HepG2 (cell line): ENCODE measurements at regions not wholly inside any gene's neighbourhood (a gene's known extent, or its start where the extent isn't known, plus 50 kb on each side); places are given as distances from the start of the nearest gene placed in this dataset.

Source experiments
- ATAC-seq: fragments of 200-7000 bp; cut with Tn5 transposase; 3 replicates; pipeline ENCODE4 v1.9.1; 2020; ENCODE audit warnings: mild to moderate bottlenecking, moderate library complexity
- BruUV-seq: library from RNA; stranded (reverse); fragments of 400-500 nt; replicated peaks from 2 replicates; lab custom pipeline; 2021; lab: Mats Ljungman, UMichigan
- CTCF ChIA-PET: fragments of 300-600 bp; formaldehyde crosslinking; extraction: SDS; loops from one replicate; lab custom pipeline; 2021; ENCODE audit warnings: low total read pairs, inconsistent platforms, low intra/inter-chr PET ratio; lab: Yijun Ruan, JAX
- POLR2A ChIA-PET: fragments of 350-600 bp; sonication (Branson Sonifier 250); formaldehyde crosslinking; loops from one replicate; lab custom pipeline; 2020; ENCODE audit warnings: antibody characterized with exemption, inconsistent platforms; lab: Yijun Ruan, JAX
- DNase-seq: peaks from one replicate; pipeline ENCODE4 v3.0.0-alpha.2; 2015; ENCODE audit warnings: low spot score
- FAIRE-seq: peaks from 3 replicates; lab custom pipeline; 2011; peaks lifted over from hg19 to GRCh38; lab: Jason Lieb, UNC
- H2AFZ ChIP-seq: one replicate; pipeline ENCODE4 v1.6.1; 2011; ENCODE audit warnings: low read length, inconsistent platforms
- H3K27ac ChIP-seq: fragments of 300-600 bp; 3 replicates; pipeline ENCODE4 v1.8.0; 2011; ENCODE audit warnings: mixed run types, mild to moderate bottlenecking, mixed read lengths, low read length, inconsistent platforms; ENCODE audit not compliant: insufficient read depth; ENCODE audit errors: extremely low read length
- H3K27me3 ChIP-seq, 2 experiments: fragments of 200-600 bp in 1 of 2; 2 replicates in 1 of 2; 3 replicates in 1 of 2; pipeline versions ENCODE4 v1.6.0 to v1.8.0; 2011; ENCODE audit warnings: low read length in 2 of 2, mild to moderate bottlenecking in 2 of 2, moderate library complexity in 2 of 2, inconsistent platforms in 1 of 2; ENCODE audit not compliant: insufficient read depth in 2 of 2, control insufficient read depth in 1 of 2
- H3K36me3 ChIP-seq, 2 experiments: fragments of 200-600 bp in 1 of 2; replicated peaks in 1 of 2; 2 replicates in 1 of 2; 3 replicates in 1 of 2; pipeline versions ENCODE4 v1.5.1 to v1.8.0; 2011; ENCODE audit warnings: low read length in 2 of 2, inconsistent platforms in 1 of 2; ENCODE audit not compliant: insufficient read depth in 2 of 2, control insufficient read depth in 1 of 2
- H3K4me1 ChIP-seq: 2 replicates; pipeline ENCODE4 v1.5.1; 2012; ENCODE audit warnings: low read length, inconsistent platforms; ENCODE audit not compliant: insufficient read depth
- H3K4me2 ChIP-seq: 2 replicates; pipeline ENCODE4 v1.6.0; 2011; ENCODE audit warnings: low read depth, low read length, inconsistent platforms
- H3K4me3 ChIP-seq, 3 experiments: fragments of 200-600 bp in 1 of 3; sonication (generic), shearing (Covaris generic) in 1 of 3; replicated peaks in 1 of 3; 2 replicates each; pipeline ENCODE4 v1.5.1; 2011 to 2016; ENCODE audit warnings: low read length in 3 of 3, inconsistent platforms in 2 of 3, low read depth in 2 of 3, mild to moderate bottlenecking in 2 of 3, control low read depth in 1 of 3, mixed read lengths in 1 of 3; ENCODE audit not compliant: insufficient read depth in 1 of 3
- H3K79me2 ChIP-seq: one replicate; pipeline ENCODE4 v1.6.1; 2011; ENCODE audit warnings: low read length, inconsistent platforms; ENCODE audit not compliant: insufficient read depth
- H3K9ac ChIP-seq: 2 replicates; pipeline ENCODE4 v1.6.0; 2011; ENCODE audit warnings: mild to moderate bottlenecking, low read depth, low read length, inconsistent platforms; ENCODE audit not compliant: insufficient read depth
- H3K9me3 ChIP-seq: 2 replicates; pipeline ENCODE4 v1.5.1; 2012; ENCODE audit warnings: mild to moderate bottlenecking, low read length
- H4K20me1 ChIP-seq: 2 replicates; pipeline ENCODE4 v1.6.0; 2011; ENCODE audit warnings: inconsistent platforms, mild to moderate bottlenecking, low read length, moderate library complexity; ENCODE audit not compliant: insufficient read depth
- CENPBD1 ChIP-seq: sonication (generic); formaldehyde crosslinking; IDR thresholded peaks from 2 replicates; pipeline ENCODE4 v1.8.0; 2022; ENCODE audit warnings: missing genetic modification reagents, low read depth, mild to moderate bottlenecking, borderline replicate concordance
- CENPT ChIP-seq: sonication (generic); formaldehyde crosslinking; IDR thresholded peaks from 2 replicates; pipeline ENCODE4 v1.8.0; 2022; ENCODE audit warnings: low read depth, mild to moderate bottlenecking, moderate library complexity, missing genetic modification reagents
- FOXA1 ChIP-seq, 2 experiments: fragments of 450-650 bp in 1 of 2; sonication (generic) in 1 of 2; formaldehyde crosslinking in 1 of 2; IDR thresholded peaks; 2 replicates each; pipeline versions ENCODE4 v1.4.0 to v1.6.1; 2016 to 2020; ENCODE audit warnings: missing genetic modification reagents in 1 of 2
- FOXJ3 ChIP-seq: sonication (generic); formaldehyde crosslinking; IDR thresholded peaks from 2 replicates; pipeline ENCODE4 v1.4.0; 2020; ENCODE audit warnings: missing genetic modification reagents, mild to moderate bottlenecking, borderline replicate concordance
- GATAD2A ChIP-seq: IDR thresholded peaks from 2 replicates; pipeline ENCODE4 v1.6.1; 2016
- MAFF ChIP-seq: IDR thresholded peaks from 2 replicates; pipeline ENCODE4 v1.6.1; 2011; ENCODE audit warnings: low read depth, low read length, improper control_type of control experiment
- MTF1 ChIP-seq: sonication (generic); formaldehyde crosslinking; IDR thresholded peaks from 2 replicates; pipeline ENCODE4 v1.5.0; 2020; ENCODE audit warnings: missing genetic modification reagents
- NFIB ChIP-seq: sonication (generic); formaldehyde crosslinking; IDR thresholded peaks from 2 replicates; pipeline ENCODE4 v1.9.0; 2021; ENCODE audit warnings: missing genetic modification reagents, mild to moderate bottlenecking, borderline replicate concordance
- NFKB2 ChIP-seq: sonication (generic); formaldehyde crosslinking; IDR thresholded peaks from 2 replicates; pipeline ENCODE4 v1.4.0; 2020; ENCODE audit warnings: missing genetic modification reagents, borderline replicate concordance
- PAF1 ChIP-seq: IDR thresholded peaks from 2 replicates; pipeline ENCODE4 v1.6.1; 2016; ENCODE audit warnings: missing genetic modification reagents, missing compliant biosample characterization
- PLSCR1 ChIP-seq: sonication (generic); formaldehyde crosslinking; IDR thresholded peaks from 2 replicates; pipeline ENCODE4 v1.5.0; 2020; ENCODE audit warnings: missing genetic modification reagents, mild to moderate bottlenecking, borderline replicate concordance
- REPIN1 ChIP-seq: sonication (generic); formaldehyde crosslinking; IDR thresholded peaks from 2 replicates; pipeline ENCODE4 v1.8.0; 2022; ENCODE audit warnings: missing genetic modification reagents, low read depth, mild to moderate bottlenecking, borderline replicate concordance
- SKI ChIP-seq: fragments of 450-650 bp; IDR thresholded peaks from one replicate; pipeline ENCODE4 v1.6.1; 2018; ENCODE audit warnings: mild to moderate bottlenecking; ENCODE audit not compliant: partially characterized antibody
- STAG1 ChIP-seq: sonication (generic); formaldehyde crosslinking; IDR thresholded peaks from 2 replicates; pipeline ENCODE4 v1.4.0; 2020; ENCODE audit warnings: missing genetic modification reagents
- YY1 ChIP-seq: IDR thresholded peaks from 2 replicates; pipeline ENCODE4 v1.6.1; 2011; ENCODE audit warnings: low read length, low read depth, moderate library complexity, mild to moderate bottlenecking; ENCODE audit not compliant: insufficient read depth, insufficient replicate concordance
- ZNF225 ChIP-seq: sonication (generic); formaldehyde crosslinking; IDR thresholded peaks from 2 replicates; pipeline ENCODE4 v1.4.0; 2020; ENCODE audit warnings: mild to moderate bottlenecking, missing genetic modification reagents
- ZNF615 ChIP-seq: sonication (generic); formaldehyde crosslinking; IDR thresholded peaks from 2 replicates; pipeline ENCODE4 v1.5.0; 2020; ENCODE audit warnings: mild to moderate bottlenecking, missing genetic modification reagents, borderline replicate concordance
- WGBS: methylation state at CpG from one replicate; pipeline ENCODE4 v1.1.6; 2017; ENCODE audit warnings: low lambda C conversion rate; 5-methylcytosine and 5-hydroxymethylcytosine counted together
- in situ Hi-C: cut with HindIII; loops from 2 replicates; pipeline ENCODE4 v1.10.0; 2017; ENCODE audit warnings: low pct_unique_long_range_greater_than_20kb; ENCODE audit not compliant: extremely low pct_ligation_motif_present
- intact Hi-C: fragments of 100-400 bp; cut with micrococcal nuclease; formaldehyde crosslinking; loops from one replicate; pipeline ENCODE4 v1.10.0; 2022; ENCODE audit not compliant: unreplicated experiment
- TF ChIP-seq, protein P1 (sequence below): IDR thresholded peaks from 2 replicates; pipeline ENCODE4 v1.6.1; 2016; ENCODE audit warnings: missing compliant biosample characterization, missing genetic modification reagents, borderline replicate concordance
- TF ChIP-seq, protein P2 (sequence below): sonication (generic); formaldehyde crosslinking; IDR thresholded peaks from 2 replicates; pipeline ENCODE4 v1.5.0; 2020; ENCODE audit warnings: mild to moderate bottlenecking, missing genetic modification reagents, moderate library complexity

- TF ChIP-seq YY1 (no peak), MAFF (no peak), SKI (no peak), CENPT (CRISPR knock-in tag) (no peak), NFKB2 (no peak)
These were observed 53.8 kb upstream of the PLAAT1 start (continued) for GRCh38 chr3:193187070-193187722.

- H2AFZ ChIP-seq, result no peak overlapping the region
- WGBS, result 2% methylated on average over 2 of the region's 2 CpGs
- in situ Hi-C loops, result no loop called here
- H3K36me3 ChIP-seq, result no peaks in the 10 kb centered on the region
- intact Hi-C loops, result loop anchor here (10.0 kb wide), 1 partner anchor 375 kb away; no protein-coding TSS in a partner anchor
- ChIA-PET POLR2A (no interaction called here), CTCF (no interaction called here)
- BruUV-seq, result no TSS peak
- H3K9me3 ChIP-seq, result no peaks in the 10 kb centered on the region
- no peak overlapping the region for H3K9ac ChIP-seq
- H3K4me1 ChIP-seq, result no peaks in the 10 kb centered on the region
- DNase-seq (peak; percentile 23), ATAC-seq (peak; percentile 77), FAIRE-seq (no peak)
- no peaks in the 10 kb centered on the region for H4K20me1 ChIP-seq
- TF ChIP-seq FOXA1 (IDR thresholded peaks at IDR 0.05) (no peak), FOXA1 (CRISPR knock-in tag; IDR thresholded peaks at IDR 0.05) (no peak), PLSCR1 (no peak), ZNF615 (no peak), PAF1 (no peak), ZNF225 (CRISPR knock-in tag) (no peak), GATAD2A (CRISPR knock-in tag) (no peak), REPIN1 (CRISPR knock-in tag) (no peak), NFIB (CRISPR knock-in tag) (no peak), CENPBD1 (no peak), FOXJ3 (CRISPR knock-in tag) (no peak), MTF1 (CRISPR knock-in tag) (no peak), STAG1 (CRISPR knock-in tag) (peak; percentile 40; the same call in 1 of the 2 replicates)
- TF ChIP-seq, protein P1, sequence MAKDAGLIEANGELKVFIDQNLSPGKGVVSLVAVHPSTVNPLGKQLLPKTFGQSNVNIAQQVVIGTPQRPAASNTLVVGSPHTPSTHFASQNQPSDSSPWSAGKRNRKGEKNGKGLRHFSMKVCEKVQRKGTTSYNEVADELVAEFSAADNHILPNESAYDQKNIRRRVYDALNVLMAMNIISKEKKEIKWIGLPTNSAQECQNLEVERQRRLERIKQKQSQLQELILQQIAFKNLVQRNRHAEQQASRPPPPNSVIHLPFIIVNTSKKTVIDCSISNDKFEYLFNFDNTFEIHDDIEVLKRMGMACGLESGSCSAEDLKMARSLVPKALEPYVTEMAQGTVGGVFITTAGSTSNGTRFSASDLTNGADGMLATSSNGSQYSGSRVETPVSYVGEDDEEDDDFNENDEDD, result no peak
- TF ChIP-seq, protein P2, sequence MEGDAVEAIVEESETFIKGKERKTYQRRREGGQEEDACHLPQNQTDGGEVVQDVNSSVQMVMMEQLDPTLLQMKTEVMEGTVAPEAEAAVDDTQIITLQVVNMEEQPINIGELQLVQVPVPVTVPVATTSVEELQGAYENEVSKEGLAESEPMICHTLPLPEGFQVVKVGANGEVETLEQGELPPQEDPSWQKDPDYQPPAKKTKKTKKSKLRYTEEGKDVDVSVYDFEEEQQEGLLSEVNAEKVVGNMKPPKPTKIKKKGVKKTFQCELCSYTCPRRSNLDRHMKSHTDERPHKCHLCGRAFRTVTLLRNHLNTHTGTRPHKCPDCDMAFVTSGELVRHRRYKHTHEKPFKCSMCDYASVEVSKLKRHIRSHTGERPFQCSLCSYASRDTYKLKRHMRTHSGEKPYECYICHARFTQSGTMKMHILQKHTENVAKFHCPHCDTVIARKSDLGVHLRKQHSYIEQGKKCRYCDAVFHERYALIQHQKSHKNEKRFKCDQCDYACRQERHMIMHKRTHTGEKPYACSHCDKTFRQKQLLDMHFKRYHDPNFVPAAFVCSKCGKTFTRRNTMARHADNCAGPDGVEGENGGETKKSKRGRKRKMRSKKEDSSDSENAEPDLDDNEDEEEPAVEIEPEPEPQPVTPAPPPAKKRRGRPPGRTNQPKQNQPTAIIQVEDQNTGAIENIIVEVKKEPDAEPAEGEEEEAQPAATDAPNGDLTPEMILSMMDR (CRISPR knock-in tag), result peak; percentile 43
- H3K4me2 ChIP-seq, result no peak overlapping the region
- no peaks in the 10 kb centered on the region for H3K79me2 ChIP-seq
- 0 out of 5 replicates have a peak, but pooled peaks cover 0 to 4% of the 10 kb centered on the region in 2 experiments for H3K27me3 ChIP-seq
- no peak overlapping the region for H3K4me3 ChIP-seq
- no peak overlapping the region for H3K27ac ChIP-seq
These were observed 50.8 kb upstream of the PLAAT1 start for GRCh38 chr3:193190146-193190786.
